Mucosa of descending colon (tissue), 3 donors: ENCODE measurements at regions not wholly inside any gene's neighbourhood (a gene's known extent, or its start where the extent isn't known, plus 50 kb on each side); places are given as distances from the start of the nearest gene placed in this dataset.

Source experiments
- ATAC-seq: fragments of 200-7000 bp; cut with Tn5 transposase; one replicate; pipeline ENCODE4 v1.9.1; 2020; ENCODE audit warnings: mild to moderate bottlenecking, moderate library complexity
- DNase-seq, 3 donors: peaks; one replicate each; pipeline ENCODE4 v3.0.0-alpha.2; 2020
- H3K36me3 ChIP-seq: fragments of 200-600 bp; one replicate; pipeline ENCODE4 v1.8.0; 2021; ENCODE audit warnings: low read depth, mild to moderate bottlenecking
- H3K4me1 ChIP-seq: fragments of 200-600 bp; one replicate; pipeline ENCODE4 v1.8.0; 2021; ENCODE audit warnings: low read depth, mild to moderate bottlenecking
- H3K4me3 ChIP-seq: fragments of 200-600 bp; one replicate; pipeline ENCODE4 v1.8.0; 2021; ENCODE audit warnings: mild to moderate bottlenecking
- H3K9me3 ChIP-seq: fragments of 200-600 bp; one replicate; pipeline ENCODE4 v1.8.0; 2021; ENCODE audit warnings: mild to moderate bottlenecking
- CTCF ChIP-seq: fragments of 200-600 bp; IDR thresholded peaks from one replicate; pipeline ENCODE4 v1.8.0; 2022; ENCODE audit warnings: antibody characterized with exemption, mild to moderate bottlenecking
- intact Hi-C, 2 donors: fragments of 100-400 bp; cut with DNase I in 1 of 2; cut with micrococcal nuclease in 1 of 2; formaldehyde crosslinking; loops; one replicate each; pipeline versions ENCODE4 v1.11.0 to v1.11.1; 2022; cut with DNase I, micrococcal nuclease
- donor health status: DM: no; HTN: no; CAD: no; lungs with moderate emphysema.
- donor health status: DM: no; HTN: no; CAD: no.
- donor health status: DM: no; HTN: yes; CAD: no.

GRCh38 chr13:74930402-74931165, 551.4 kb downstream of the TBC1D4 start:
- H3K9me3 ChIP-seq, result no peaks in the 10 kb centered on the region
- ATAC-seq, result no peak
- no peak for DNase-seq
- TF ChIP-seq CTCF, result no peak
- H3K4me3 ChIP-seq, result no peak overlapping the region
- H3K36me3 ChIP-seq, result no peaks in the 10 kb centered on the region
- no peaks in the 10 kb centered on the region for H3K4me1 ChIP-seq
- intact Hi-C loops, result no loop called here

GRCh38 chr13:74929436-74929835, 552.5 kb downstream of the TBC1D4 start:
- no peak for DNase-seq
- TF ChIP-seq CTCF, result no peak
- no peaks in the 10 kb centered on the region for H3K36me3 ChIP-seq
- intact Hi-C loops, result loop anchor here in 1 of 2 donors (10.0 kb wide), 1 partner anchor 55 kb away; no protein-coding TSS in a partner anchor
- no peaks in the 10 kb centered on the region for H3K9me3 ChIP-seq
- H3K4me3 ChIP-seq, result no peak overlapping the region
- H3K4me1 ChIP-seq, result no peaks in the 10 kb centered on the region
- ATAC-seq, result no peak

GRCh38 chr13:74927823-74928222, 554.1 kb downstream of the TBC1D4 start:
- H3K4me1 ChIP-seq, result no peaks in the 10 kb centered on the region
- H3K36me3 ChIP-seq, result no peaks in the 10 kb centered on the region
- ATAC-seq (no peak), DNase-seq (no peak)
- no peak for TF ChIP-seq CTCF
- intact Hi-C loops, result loop anchor here in 1 of 2 donors (10.0 kb wide), 1 partner anchor 53 kb away; no protein-coding TSS in a partner anchor
- no peaks in the 10 kb centered on the region for H3K9me3 ChIP-seq
- H3K4me3 ChIP-seq, result no peak overlapping the region

- H3K4me1 ChIP-seq, result no peaks in the 10 kb centered on the region
- no peaks in the 10 kb centered on the region for H3K9me3 ChIP-seq
- TF ChIP-seq CTCF, result no peak
- no peak for DNase-seq
- H3K4me3 ChIP-seq, result no peak overlapping the region
- no peak for ATAC-seq
- no peaks in the 10 kb centered on the region for H3K36me3 ChIP-seq
- intact Hi-C loops, result loop anchor here in 1 of 2 donors (10.0 kb wide), 1 partner anchor 48 kb away; no protein-coding TSS in a partner anchor
Measured at GRCh38 chr13:74922963-74923362, 559.0 kb downstream of the TBC1D4 start.

- Histone ChIP-seq H3K9me3 (no peaks in the 10 kb centered on the region), H3K4me1 (no peaks in the 10 kb centered on the region), H3K4me3 (no peak overlapping the region), H3K36me3 (no peaks in the 10 kb centered on the region)
- no peak for DNase-seq
- intact Hi-C loops, result loop anchor here in 1 of 2 donors (10.0 kb wide), 1 partner anchor 47 kb away; no protein-coding TSS in a partner anchor
- TF ChIP-seq CTCF, result no peak
- ATAC-seq, result no peak
Measured at GRCh38 chr13:74921326-74921725, 560.6 kb downstream of the TBC1D4 start.
